ENCODE measurements at regions not wholly inside any gene's neighbourhood (a gene's known extent, or its start where the extent isn't known, plus 50 kb on each side); places are given as distances from the start of the nearest gene placed in this dataset.

DNA sequence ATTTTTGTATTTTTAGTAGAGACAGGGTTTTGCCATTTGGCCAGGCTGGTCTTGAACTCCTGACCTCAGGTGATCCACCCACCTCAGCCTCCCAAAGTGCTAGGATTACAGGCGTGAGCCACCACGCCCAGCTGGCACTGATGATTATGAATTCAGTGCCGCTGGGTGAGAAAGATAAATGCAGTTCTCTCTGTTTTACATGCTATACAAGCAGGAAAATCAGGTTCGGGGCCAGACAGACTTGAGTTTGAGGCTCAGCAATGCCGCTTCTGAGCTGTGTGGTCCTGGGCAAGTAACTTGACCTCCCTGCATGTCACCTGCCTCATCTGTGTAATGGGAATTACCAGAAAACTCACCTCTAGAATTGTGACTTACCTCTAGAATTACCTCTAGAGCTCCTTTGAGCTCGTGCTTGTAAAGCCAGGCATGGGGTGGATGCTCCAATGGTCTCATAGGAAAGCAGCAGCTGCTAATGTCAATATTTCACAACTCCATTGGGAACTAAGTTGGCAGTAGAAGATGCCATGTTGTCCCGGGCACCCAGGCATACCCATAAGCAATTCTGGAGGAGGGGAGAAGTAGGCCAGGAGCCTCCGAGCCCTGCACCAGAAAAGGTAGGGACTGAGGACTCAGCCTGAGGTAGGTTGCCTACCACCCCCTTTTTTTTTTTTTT lies 119.8 kb upstream of the SLC25A33 start:
- DNase-seq: no peak

DNA sequence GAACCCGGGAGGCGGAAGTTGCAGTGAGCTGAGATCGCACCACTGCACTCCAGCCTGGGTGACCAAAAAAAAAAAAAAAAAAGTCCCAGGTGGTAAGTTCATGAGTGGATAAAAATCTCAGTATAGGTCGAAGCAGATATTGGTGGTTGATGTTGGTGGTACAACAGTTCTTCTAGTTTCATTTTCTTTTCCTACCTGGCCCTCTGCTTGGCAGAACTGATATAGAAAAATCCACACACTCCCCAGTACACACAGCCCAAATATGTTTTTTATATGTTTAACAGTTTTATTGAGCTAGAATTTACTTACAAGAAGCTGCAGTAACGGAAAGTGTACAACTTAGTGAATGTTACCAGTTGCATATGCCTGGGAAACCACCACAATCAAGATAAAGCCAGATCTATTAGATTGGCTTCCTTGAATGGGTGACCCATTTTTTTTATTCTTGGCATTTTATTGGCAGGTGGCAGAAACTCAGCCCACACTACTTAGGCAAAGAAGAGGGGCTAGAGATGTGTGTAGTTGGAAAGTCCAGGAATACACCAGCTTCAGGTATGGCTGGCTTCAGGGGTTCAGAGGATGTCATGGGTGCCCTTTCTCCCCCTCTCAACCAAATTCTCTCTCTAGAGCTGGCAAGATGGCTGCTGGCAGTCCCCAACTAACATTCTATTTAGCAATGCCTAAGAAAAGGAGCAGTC lies 118.3 kb upstream of the SLC25A33 start:
- DNase-seq: no peak

DNA sequence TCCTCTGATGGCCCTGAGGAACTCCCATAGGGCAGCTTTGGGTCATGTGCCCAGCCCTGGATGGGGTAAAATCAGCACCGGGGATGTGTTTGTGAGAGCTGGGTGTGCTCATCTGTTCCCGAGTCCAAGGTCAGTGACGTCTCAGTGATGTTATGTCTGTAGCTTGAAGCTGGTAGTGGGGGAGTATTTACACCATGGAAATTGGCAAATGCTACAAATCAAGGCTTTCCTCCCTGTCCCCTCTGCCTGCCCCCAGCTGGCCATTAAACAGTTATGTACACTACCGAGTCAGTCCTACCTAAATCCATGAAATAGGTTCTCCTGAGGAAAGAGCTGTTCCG lies 117.8 kb upstream of the SLC25A33 start:
- DNase-seq: no peak

DNA sequence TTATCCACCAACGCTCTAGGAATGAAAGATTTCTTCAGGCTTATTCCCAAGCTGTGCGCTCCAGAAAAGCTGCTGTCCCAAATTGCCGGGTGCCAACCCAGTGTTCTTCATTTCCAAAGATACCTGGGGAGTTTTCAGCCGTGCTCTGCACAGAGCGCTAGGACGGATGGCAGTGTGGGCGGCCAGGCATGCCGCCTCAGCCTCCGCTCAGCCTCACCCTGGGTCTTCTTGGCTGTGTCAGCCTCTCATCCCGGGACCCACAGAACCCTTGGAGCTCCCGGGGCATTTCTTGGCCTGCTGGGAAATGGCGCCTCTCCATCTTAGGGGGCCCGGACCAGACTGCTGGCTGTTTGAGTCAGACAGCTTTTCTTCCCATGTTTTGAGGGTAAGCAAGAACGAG lies 116.9 kb upstream of the SLC25A33 start:
- DNase-seq: no peak

DNA sequence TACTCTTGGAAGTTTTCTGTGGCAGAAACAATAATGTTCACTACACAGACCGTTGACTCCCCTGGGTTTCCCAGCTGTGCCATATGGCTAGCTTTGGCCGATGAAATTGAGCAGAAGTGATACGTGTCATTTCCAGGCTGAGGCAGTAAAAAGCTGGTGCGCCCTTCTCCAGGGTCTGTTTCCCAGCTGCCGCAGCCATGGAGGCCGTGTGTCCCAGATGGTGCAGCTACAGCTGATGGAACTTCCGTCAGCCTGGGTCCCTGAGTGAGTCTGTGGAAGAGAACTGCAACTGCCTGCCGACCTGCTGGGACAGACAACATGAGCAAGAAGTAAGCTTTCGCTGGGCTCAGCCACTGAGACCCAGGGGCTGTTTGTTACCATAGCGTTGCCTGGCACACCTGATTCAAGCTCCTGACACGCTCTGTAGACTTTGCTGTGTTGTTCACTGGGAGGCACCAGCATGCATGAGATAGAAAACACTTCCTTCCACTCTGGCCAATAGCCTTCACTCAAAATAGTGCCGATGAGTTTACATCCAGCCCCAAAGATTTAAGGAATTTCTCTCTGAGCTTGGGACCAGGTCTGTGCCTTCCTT lies 116.3 kb upstream of the SLC25A33 start:
- DNase-seq: peak; percentile 95

DNA sequence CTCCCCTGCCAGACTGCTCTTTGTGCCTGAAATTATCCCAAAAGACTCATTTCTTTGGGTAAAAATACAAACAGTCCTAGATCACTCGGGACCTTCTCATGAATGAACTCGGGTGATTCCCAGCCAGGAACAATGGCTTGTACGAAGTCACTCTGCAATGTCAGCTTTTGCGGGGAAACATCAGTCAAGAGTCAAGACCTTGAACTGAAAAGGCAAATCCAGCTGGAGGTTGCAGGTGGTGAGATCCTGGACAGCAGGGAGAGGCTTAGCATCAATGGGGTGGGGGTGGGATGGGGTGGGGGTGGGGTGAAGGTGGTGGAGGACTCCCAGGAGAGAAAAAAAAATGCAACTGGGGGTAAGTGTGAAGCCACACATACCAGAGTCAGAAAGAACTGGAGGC lies 115.0 kb upstream of the SLC25A33 start:
- no peak for DNase-seq

DNA sequence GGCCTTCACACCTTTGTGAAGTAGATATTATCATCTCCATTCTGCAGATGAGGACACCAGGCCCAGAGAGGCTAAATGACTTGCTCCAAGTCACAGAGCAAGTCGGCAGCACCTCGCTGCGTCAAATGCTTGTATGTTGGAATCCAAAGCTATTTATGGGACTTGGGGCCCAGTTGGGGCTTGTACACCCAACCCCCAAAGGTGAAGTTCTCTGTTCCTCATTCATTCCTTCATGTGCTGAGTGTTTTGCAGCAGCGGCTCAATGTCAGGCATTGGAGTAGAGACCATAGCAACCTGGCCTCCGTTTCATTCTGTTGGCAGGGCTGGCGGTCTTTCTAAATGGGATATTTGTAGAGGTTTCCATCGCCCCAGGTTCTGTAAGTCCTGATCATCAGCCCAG lies 113.4 kb upstream of the SLC25A33 start:
- DNase-seq: no peak

DNA sequence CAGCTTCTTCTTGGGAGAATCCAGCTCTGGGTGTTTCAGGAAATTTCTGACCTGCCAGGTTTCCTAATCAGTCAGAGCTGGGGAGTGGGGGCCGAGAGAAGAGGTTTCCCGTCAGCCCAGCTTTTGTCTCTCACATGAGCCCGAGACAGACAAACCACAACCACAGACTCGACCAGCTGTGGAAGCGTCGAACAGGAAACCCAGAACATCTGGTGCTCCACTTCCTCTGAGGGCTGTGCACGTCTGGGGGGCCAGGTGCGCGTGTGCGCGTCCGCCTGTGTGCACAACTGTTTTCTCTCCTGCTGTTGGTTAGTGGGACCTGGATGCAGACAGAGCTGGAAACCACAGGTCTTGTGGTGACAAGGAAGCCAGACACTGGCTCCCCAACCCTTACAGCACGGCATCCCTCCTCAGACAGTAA lies 113.0 kb upstream of the SLC25A33 start:
- peak; percentile 43 for DNase-seq

DNA sequence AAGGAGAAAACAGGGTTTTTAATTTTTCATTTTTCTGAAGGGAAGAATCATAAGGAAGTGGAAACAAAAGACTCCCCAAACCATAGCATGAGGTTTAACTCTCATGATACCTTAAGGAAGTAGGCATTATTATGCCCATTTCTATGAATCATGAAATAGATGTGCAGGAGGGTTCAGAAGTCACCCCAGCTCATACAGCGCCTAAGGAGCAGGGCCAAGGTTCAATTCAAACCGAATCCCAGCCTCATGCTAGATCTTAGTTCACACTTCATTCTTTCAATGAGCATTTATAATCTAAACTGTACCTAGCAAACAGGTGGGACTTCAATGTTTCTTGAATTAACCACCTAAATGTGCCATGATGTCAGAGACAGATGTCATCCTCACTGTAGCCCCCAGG lies 111.9 kb upstream of the SLC25A33 start:
- DNase-seq: no peak

DNA sequence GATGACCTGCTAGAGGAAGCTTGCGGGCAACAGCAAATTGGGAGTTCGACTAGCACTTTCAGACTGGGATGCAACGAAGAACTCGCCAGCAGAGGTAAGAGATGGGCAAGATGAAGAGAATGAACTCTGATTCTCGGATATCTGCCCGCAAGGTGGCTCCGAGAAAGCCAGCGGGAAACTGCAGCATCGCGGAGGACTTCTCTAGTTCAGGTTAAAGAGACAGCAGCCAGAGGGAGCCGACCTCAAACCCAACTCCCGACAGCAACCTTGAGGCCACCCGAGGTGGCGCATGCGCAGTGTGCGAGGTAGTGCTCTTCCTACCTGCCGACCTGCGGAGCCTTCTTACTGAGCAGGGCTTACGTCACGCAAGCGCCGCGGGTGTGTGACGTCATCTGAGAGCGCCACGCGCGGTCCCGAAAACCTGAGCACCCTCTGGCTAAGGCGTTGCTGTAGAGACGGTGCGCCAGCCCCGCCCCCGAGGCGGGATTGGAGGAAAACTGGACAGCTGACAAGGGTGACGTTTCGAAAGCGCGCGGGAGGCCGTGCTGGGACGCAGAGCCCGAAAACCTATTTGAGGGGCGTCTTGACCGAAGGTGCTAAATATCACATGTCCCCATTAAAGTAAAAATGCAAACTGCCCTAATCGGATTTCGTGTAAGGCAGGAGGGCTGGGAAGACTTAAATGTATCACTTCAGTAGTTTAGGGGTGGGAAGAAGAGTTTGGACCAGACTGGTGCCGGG lies 110.5 kb upstream of the SLC25A33 start:
- DNase-seq: peak; percentile 98

DNA sequence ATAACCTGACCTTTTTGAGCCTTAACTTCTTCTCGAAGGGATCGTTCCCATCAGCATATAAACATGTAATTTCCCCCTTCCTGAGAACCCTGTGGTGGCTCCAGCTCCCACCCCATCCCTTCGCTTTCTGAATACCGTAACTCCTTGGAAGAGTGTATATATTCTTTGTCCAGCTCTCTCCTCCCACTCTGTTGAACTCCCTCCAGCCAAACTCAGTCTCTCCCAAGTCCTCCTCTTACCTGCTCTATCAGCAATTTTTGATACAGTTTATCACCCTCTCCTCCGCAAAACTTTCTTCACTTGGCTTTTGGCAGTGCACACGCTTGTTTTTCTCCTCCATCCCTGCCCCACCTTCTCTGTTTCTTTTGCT lies 109.9 kb upstream of the SLC25A33 start:
- no peak for DNase-seq

DNA sequence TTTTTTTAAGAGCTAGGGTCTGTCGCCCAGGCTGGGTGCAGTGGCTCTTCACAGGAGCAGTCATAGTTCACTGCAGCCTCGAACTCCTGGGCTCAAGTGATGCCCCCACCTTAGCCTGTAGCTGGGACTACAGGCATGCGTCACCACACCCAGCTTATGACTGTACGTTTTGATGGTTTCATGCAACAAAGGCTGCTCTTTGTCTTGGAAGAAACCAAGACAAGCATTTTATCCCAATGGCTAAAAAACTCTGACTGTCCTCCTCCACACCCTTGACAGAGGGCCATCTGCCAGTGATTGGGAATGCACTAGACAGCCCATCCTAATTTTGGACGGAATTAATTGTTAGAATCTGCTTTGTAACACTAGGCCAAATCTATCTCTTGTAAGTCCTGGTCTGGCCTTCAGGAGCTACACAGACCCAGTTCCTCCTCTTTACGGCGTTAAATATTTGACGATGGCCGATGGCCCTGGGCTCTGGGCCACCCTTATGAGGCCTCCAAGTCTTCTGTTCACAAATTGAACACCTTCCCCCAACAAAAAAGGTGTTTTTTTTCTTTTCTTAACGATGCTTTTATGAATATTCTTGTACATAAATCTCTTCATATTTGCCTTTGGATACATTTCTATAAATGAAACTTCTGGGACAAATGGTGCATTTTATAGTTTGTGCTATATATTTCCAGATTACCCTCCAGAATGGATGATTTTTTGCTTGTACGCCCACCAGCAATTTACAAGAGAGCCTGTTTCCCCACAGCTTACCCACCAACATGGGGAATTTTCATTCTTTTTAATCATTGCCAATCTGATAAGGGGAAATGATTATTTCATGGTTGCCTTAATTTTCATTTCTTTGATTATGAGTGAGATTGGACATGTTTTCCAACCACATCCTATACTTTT lies 104.8 kb upstream of the SLC25A33 start:
- DNase-seq: no peak

DNA sequence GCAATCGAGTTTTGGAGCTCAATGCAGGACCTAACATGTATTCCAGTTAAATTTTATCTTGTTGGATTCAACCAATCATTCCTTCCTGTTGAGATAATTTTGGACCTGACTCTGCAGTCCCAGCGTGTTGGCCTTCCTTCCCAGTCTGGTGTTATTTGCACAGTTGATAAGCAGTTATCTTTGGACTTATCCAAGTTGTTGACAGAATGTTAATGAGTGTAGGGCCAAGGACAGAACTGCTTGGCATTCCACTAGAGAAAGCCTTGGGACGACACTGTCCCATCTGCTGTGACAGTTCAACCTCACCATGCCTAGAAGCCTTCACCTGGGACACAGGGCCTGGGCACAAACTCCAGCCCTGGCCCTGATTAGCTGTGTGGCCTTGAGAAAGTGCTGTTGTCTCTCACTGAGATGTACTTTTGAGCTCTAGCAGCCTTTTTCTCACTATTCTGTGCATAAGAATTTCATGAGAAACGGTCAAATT lies 104.1 kb upstream of the SLC25A33 start:
- no peak for DNase-seq

DNA sequence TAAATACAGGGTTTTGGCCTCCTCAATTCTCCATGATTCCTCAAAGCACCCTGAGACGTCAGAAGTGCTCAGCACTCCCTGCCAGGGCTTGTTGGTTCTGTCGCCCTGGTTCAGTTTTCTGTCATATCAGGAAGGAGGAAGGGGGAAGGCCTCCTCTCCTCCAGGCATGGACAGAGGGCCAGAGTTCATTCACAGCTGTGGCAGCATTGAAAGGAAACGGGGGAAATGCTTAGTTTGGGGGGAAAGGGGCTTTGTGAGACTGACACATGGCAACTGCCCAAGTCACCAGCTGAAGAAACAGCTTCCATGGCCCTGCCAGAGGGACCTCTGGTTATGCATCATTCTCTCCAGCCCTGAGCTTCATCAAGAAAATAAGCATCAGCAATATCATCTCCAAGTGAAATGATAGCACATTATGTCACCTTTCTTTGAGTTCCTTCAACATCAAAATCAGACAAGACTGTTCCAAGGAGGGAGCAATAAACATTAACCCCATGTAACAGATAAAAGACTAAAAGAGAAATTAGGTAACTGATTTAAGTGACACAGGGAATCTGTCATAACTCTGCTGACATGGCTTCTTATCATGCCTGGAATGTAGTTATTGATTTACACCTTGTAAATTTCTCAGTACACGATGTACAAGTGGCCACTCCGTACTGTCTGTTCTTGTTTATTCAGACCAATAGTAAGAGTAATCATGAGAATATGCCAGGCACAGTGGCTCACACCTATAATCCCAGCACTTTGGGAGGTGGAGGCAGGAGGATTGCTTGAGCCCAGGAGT lies 103.2 kb upstream of the SLC25A33 start:
- DNase-seq: no peak

DNA sequence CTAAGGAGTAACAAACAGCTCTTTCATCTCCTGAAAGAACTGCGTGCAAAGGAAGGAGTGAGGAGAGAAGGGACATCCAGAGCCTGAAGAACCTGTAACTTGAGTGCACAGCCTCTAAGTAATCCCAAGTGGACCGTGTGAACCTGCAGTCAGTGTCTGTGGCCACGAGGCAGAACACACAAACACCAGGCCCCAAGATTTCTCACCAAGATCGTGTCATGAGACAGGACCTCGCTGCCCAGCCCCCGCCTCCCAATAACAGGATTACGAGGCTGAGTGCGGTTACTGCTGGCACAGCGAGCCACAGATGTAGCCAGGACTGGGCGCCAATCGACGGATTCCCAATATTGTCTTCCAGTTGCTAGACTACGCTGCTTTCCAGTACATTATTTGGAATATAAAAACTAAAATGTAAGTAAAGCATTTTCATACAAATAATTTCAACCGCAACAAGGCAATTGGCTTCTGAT lies 101.3 kb upstream of the SLC25A33 start:
- no peak for DNase-seq

DNA sequence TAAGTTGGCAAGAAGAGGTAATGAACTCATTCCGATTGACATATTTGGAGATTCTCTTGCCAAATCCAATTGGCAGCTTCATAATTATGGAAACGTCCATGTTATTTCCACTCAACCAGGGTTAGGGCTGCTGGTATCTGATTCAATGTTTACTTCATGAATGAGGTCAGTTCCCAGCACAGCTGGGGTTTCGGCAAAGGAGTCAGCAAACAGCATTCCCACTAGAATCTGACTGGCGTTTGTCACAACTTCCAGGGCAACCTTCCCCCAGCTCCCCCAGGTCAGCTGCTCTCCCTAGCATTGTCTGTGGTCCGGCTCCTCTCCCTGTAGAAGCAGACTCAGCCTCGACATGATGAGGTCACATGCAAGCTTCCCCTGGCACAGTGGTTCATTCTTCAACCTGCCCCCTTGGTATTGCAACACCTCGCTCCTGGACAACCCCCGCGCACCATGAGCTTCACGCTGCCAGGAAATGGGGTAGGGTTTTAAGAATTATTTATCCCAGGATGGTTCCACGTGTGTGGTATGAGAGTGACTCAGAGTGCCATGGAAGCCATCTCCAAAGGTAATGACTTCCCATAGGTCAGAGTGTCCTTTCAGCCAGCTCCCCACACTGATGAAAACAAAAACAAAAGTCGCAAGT lies 100.7 kb upstream of the SLC25A33 start:
- DNase-seq: no peak

DNA sequence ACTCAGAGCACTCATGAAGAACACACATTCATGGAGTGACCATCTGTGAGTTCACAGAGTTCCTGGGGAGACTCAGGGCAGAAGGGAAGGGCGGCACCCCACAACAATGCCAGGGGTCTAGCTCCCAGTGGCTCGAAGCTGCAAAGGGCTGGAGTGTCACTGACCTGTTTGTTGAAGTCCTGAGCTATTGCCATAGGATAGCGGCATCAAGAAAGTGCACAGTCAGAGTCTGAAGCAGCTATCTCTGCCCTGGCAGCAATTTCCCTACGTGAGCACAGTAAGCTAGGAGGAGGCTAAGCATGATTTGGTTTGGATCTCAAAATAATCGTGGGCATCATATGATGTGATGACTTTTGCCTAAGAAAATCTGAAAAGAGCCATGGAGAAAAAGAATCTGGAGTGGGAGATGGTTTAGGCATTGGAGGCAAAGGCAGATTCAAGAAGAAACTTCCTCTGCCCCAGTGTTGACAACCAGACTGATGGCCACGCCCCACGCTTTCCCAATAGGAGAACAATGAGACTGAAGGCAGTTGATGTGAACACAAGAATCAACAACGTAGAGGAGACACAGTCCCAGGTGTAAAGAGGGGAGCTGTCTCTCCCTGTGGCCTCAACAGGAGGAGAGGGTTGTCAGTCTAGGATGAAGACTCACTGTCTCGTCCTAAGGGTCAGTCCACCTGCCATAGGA lies 100.0 kb upstream of the SLC25A33 start:
- DNase-seq: no peak

DNA sequence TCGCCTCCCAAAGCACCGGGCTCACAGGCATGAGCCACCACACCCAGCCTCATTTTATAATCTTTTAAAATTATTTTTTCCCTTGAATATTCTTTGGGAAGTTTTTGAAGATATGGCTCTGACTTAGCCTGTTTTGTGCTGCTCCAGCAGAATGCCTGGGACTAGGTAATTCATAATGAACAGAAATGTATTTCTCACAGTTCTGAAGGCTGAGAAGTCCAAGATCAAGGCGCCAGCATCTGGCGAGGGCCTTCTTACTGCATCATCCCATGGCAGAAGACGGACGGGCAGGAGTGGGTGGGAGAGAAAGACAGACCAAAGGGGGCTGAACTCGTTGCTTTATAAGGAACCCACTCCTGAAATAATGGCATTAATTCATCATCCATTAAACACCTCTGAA lies 99.0 kb upstream of the SLC25A33 start:
- no peak for DNase-seq

DNA sequence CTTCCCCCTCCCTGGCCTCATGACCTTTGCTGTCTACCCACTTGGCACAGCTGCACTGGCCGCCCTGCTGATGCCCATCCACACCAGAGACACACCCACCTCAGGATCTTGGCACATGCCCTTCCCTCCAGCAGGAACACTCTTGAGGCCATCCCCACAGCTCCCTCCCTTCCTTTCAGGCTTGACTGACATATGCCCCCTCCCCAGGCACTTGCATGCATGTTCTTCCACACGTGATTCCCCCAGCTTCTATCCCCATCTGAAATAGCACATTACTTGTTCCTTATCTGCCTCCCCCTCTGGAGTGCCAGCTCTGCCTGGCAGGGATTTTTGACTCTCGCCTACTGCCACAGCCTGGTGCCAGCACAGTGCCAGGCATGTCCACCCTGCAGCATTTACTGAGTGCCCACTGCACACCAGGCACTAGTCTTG lies 98.5 kb upstream of the SLC25A33 start:
- DNase-seq: no peak

DNA sequence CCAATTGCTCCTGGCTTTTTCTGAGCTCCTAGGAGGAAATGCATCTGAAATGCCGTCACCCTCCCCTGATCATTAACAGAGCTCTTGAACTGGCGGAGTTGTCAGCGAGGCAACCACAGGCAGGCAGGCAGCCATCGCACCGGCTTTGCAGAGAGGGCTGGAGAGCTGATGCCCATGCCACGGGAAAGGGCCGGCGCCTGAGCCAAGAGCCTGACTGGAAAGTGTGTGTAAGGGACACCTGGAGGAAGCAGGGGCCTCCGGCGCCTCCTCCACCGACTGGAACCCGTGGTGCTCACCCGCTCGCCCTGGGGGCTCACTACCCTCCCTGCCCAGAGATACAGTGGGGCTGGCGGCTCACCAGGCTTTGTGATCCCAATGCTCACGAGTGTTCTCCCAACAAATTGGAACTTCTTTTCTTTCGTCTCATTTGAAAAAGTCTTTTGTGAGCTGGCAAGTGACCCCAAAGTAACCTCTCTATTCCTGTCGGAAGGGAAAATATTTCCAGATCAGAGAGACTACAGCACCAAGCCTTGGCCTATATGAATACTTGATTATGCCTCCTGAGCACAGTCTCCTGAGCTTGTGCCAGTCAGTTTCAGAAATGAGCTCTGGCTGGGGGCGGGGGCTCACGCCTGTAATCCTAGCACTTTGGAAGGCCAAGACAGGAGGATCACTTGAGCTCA lies 97.7 kb upstream of the SLC25A33 start:
- no peak for DNase-seq

All from NCI-H2171 (cell line).